Esophagus muscularis mucosa (tissue), 3 donors: ENCODE measurements at regions not wholly inside any gene's neighbourhood (a gene's known extent, or its start where the extent isn't known, plus 50 kb on each side); places are given as distances from the start of the nearest gene placed in this dataset.

Experiments
- POLR2A ChIP-seq: fragments of 450-650 bp; IDR thresholded peaks from one replicate; pipeline ENCODE4 v1.6.1; 2017; ENCODE audit warnings: antibody characterized with exemption, moderate library complexity, mild to moderate bottlenecking, low read depth
- POLR2AphosphoS5 ChIP-seq, 2 donors: sonication (generic); formaldehyde crosslinking; IDR thresholded peaks; one replicate each; pipeline ENCODE4 v1.6.1; 2017; ENCODE audit warnings: antibody characterized with exemption in 2 of 2
- TF ChIP-seq, protein P1 (sequence below), 3 experiments: fragments of 200-600 bp in 2 of 3; fragments of 450-650 bp in 1 of 3; sonication (generic) in 2 of 3; IDR thresholded peaks; one replicate each; pipeline ENCODE4 v1.5.1; 2017 to 2019; ENCODE audit warnings: antibody characterized with exemption in 3 of 3, mild to moderate bottlenecking in 2 of 3, moderate library complexity in 1 of 3

DNA sequence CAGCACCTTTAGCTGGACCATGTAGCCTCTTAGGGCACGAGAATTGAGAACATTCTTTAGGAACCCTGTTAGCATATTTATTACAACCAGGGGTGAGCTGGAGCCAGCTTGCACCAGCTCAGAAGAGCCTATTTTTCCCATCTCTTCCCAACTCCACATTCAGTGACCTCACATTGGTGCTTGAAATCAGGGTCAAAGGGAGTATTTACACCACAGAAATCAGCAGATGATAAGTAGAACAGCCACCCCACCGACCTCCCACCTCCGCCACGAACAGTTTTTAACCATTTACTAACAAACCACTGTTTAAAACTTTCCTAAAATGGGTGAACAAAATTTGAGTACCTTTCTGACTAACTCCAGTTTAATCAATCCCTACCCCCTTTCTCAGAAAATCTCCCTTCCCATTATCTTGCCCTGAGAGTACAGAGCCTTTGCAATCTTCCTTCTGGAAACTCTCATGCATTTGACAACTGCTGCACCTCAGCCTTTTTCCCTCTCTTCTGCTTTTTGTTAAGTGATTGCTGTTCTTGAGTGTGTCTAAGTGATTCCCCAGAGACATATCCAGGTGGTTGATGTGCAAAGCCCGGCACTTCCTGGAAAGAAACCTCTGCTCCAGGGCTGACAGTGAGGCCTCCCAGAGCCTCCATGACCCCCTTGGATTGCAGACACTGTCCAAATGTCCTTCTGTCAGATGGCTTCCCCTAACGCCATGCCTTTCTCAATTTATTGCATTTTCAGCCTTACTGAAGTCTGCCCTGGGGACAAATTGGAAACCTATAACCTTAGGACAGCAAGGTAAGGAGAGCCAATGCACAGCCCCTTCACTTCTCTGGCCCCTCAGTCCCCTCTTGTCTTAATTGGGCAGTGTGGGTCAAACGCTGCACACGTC is 389.5 kb upstream of the TNP1 start:
- TF ChIP-seq, protein P1, sequence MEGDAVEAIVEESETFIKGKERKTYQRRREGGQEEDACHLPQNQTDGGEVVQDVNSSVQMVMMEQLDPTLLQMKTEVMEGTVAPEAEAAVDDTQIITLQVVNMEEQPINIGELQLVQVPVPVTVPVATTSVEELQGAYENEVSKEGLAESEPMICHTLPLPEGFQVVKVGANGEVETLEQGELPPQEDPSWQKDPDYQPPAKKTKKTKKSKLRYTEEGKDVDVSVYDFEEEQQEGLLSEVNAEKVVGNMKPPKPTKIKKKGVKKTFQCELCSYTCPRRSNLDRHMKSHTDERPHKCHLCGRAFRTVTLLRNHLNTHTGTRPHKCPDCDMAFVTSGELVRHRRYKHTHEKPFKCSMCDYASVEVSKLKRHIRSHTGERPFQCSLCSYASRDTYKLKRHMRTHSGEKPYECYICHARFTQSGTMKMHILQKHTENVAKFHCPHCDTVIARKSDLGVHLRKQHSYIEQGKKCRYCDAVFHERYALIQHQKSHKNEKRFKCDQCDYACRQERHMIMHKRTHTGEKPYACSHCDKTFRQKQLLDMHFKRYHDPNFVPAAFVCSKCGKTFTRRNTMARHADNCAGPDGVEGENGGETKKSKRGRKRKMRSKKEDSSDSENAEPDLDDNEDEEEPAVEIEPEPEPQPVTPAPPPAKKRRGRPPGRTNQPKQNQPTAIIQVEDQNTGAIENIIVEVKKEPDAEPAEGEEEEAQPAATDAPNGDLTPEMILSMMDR (IDR thresholded peaks at IDR 0.05), result no peak
- TF ChIP-seq POLR2A, result no peak
- no peak for TF ChIP-seq POLR2AphosphoS5 (IDR thresholded peaks at IDR 0.05)
